NCI-H345 treated with DMSO at 0.1 percent for 48 hours (cell line): ENCODE measurements at regions not wholly inside any gene's neighbourhood (a gene's known extent, or its start where the extent isn't known, plus 50 kb on each side); places are given as distances from the start of the nearest gene placed in this dataset.

Source experiments
- DNase-seq: peaks from one replicate; lab custom pipeline; 2025; ENCODE audit not compliant: unreplicated experiment; lab: John Stamatoyannopoulos, UW

- no peak for DNase-seq
Observed at GRCh38 chr9:29838491-29839020, 2265.3 kb upstream of the C9orf72 start.

- no peak for DNase-seq
Observed at GRCh38 chr9:29844251-29844650, 2271.0 kb upstream of the C9orf72 start.

- DNase-seq = no peak
Observed at GRCh38 chr9:29850664-29851063, 2277.4 kb upstream of the C9orf72 start.

GRCh38 chr9:29861803-29862202 is 2288.5 kb upstream of the C9orf72 start:
- DNase-seq = no peak

- no peak for DNase-seq
Observed at GRCh38 chr9:29865764-29866313, 2292.6 kb upstream of the C9orf72 start.

- no peak for DNase-seq
Observed at GRCh38 chr9:29866556-29866955, 2293.3 kb upstream of the C9orf72 start.

- DNase-seq = no peak
Observed at GRCh38 chr9:29873579-29873978, 2300.3 kb upstream of the C9orf72 start.

GRCh38 chr9:29875547-29875946 is 2302.3 kb upstream of the C9orf72 start:
- no peak for DNase-seq

GRCh38 chr9:29882767-29883166 is 2309.5 kb upstream of the C9orf72 start:
- no peak for DNase-seq

- no peak for DNase-seq
Observed at GRCh38 chr9:29906065-29906464, 2332.8 kb upstream of the C9orf72 start.

- no peak for DNase-seq
Observed at GRCh38 chr9:29928072-29928471, 2354.8 kb upstream of the C9orf72 start.

GRCh38 chr9:29939559-29939958 is 2366.3 kb upstream of the C9orf72 start:
- no peak for DNase-seq

- DNase-seq = no peak
Observed at GRCh38 chr9:29945012-29945411, 2371.7 kb upstream of the C9orf72 start.

- no peak for DNase-seq
Observed at GRCh38 chr9:29958469-29958868, 2385.2 kb upstream of the C9orf72 start.

GRCh38 chr9:29965834-29966233 is 2392.6 kb upstream of the C9orf72 start:
- no peak for DNase-seq

- no peak for DNase-seq
Observed at GRCh38 chr9:29966247-29966646, 2393.0 kb upstream of the C9orf72 start.

GRCh38 chr9:29968831-29969230 is 2395.6 kb upstream of the C9orf72 start:
- DNase-seq = no peak

GRCh38 chr9:29969408-29969807 is 2396.1 kb upstream of the C9orf72 start:
- DNase-seq = no peak

- DNase-seq = no peak
Observed at GRCh38 chr9:29969856-29970647, 2396.8 kb upstream of the C9orf72 start.

- no peak for DNase-seq
Observed at GRCh38 chr9:29974197-29974596, 2400.9 kb upstream of the C9orf72 start.

- DNase-seq = no peak
Observed at GRCh38 chr9:29976981-29977380, 2403.7 kb upstream of the C9orf72 start.

- no peak for DNase-seq
Observed at GRCh38 chr9:29981013-29981412, 2403.4 kb upstream of the ACO1 start.

- no peak for DNase-seq
Observed at GRCh38 chr9:29999645-30000044, 2384.8 kb upstream of the ACO1 start.
